HEK293T (cell line): ENCODE measurements at regions not wholly inside any gene's neighbourhood (a gene's known extent, or its start where the extent isn't known, plus 50 kb on each side); places are given as distances from the start of the nearest gene placed in this dataset.

Source experiments
- BHLHE40 ChIP-seq: fragments of 450-650 bp; IDR thresholded peaks from 2 replicates; pipeline ENCODE4 v1.6.1; 2016; ENCODE audit warnings: mild to moderate bottlenecking, moderate library complexity, borderline replicate concordance
- ELF4 ChIP-seq: fragments of 450-650 bp; IDR thresholded peaks from 2 replicates; pipeline ENCODE4 v1.6.1; 2017; ENCODE audit warnings: antibody characterized with exemption
- FOXA1 ChIP-seq: fragments of 450-650 bp; IDR thresholded peaks from 2 replicates; pipeline ENCODE4 v1.6.1; 2016; ENCODE audit warnings: mild to moderate bottlenecking
- FOXK2 ChIP-seq: fragments of 450-650 bp; IDR thresholded peaks from 2 replicates; pipeline ENCODE4 v1.6.1; 2016; ENCODE audit warnings: mild to moderate bottlenecking
- HDGF ChIP-seq: fragments of 450-650 bp; IDR thresholded peaks from 2 replicates; pipeline ENCODE4 v1.6.1; 2017; ENCODE audit warnings: antibody characterized with exemption, borderline replicate concordance
- PKNOX1 ChIP-seq: fragments of 450-650 bp; IDR thresholded peaks from 2 replicates; pipeline ENCODE4 v1.6.1; 2016
- SP1 ChIP-seq: fragments of 450-650 bp; IDR thresholded peaks from 2 replicates; pipeline ENCODE4 v1.6.1; 2017
- SUZ12 ChIP-seq: fragments of 450-650 bp; IDR thresholded peaks from 2 replicates; pipeline ENCODE4 v1.6.1; 2016; ENCODE audit warnings: mild to moderate bottlenecking
- TARDBP ChIP-seq: fragments of 450-650 bp; IDR thresholded peaks from 2 replicates; pipeline ENCODE4 v1.6.1; 2016
- ZNF384 ChIP-seq: fragments of 450-650 bp; IDR thresholded peaks from 2 replicates; pipeline ENCODE4 v1.6.1; 2016

DNA sequence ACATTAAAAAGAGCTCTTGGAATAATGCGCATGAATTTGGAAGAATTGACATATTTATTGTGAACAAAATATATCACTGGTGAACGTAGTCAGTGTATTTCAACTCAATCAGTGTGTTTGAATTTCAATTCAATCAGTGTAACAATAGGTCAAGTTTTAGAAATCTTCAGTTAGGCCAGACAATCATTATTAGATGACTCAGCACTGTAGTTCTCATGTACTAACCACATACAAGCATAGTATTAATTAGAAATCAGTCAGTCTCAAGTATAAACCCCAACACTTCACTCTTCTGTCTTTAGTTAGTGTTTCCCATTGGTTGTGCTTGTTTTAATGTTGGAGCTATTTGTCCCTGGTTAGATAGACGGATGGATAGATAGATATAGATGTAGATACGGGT is 1247.9 kb downstream of the NXPH1 start:
- TF ChIP-seq BHLHE40, result no peak
- no peak for TF ChIP-seq PKNOX1
- TF ChIP-seq SUZ12, result no peak
- TF ChIP-seq SP1, result no peak
- TF ChIP-seq TARDBP, result no peak
- no peak for TF ChIP-seq FOXK2
- TF ChIP-seq FOXA1, result no peak
- TF ChIP-seq ZNF384, result no peak
- no peak for TF ChIP-seq HDGF
- no peak for TF ChIP-seq ELF4
